ENCODE measurements at regions not wholly inside any gene's neighbourhood (a gene's known extent, or its start where the extent isn't known, plus 50 kb on each side); places are given as distances from the start of the nearest gene placed in this dataset.

DNA sequence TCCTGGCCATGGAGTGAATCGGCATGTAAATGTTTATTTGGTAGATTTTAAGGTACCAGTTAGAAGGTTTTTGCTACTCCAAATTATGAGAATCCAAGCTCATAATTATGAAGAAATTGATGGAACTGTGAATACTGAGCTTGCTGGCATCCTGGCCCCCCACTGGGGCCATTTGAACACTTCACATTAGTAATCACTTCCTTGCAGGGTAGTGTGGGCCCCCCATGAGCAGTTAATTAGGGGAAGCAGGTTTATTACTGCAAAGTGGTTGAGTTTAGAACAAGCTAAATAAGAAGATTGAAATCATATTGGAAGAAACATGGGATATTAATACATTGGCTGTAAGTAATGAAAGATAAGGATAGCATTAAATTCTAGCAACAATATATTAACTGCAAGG is 86.7 kb downstream of the S1PR1 start:
- DNase-seq, result no peak

- DNase-seq, result no peak
These were observed 88.3 kb downstream of the S1PR1 start for GRCh38 chr1:101325144-101325543.

DNA sequence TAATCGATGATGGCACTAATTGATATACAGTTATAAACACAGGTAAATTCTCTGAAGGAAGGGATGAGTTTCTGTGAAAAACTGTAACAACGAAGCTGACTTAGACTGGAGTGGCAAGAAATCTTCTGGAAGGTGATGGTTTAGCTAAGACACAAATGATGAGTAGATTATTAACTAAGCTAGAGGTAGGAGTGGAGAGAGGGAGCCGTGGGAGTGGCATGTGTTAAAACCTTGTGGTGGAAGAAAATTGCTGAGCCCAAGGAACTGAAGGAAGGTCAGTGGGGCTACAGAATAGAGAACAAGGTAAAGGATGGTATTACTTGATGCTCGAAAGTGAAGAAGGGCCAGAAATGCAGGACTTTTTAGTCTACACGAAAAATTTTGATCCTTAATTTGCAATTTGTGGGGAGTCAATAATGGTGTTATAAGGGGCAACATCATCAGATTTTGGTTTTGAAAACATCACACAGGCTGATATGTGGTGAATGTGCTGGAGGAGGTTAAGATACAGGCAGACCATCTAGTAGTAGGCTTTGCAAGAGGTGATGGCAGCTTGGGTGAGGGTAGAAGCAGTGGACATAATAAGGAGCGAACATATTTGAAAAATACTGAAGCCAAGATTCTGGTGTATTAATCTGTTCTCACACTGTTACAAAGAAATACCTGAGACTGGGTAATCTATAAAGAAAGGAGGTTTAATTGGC is 93.8 kb downstream of the S1PR1 start:
- no peak for DNase-seq

DNA sequence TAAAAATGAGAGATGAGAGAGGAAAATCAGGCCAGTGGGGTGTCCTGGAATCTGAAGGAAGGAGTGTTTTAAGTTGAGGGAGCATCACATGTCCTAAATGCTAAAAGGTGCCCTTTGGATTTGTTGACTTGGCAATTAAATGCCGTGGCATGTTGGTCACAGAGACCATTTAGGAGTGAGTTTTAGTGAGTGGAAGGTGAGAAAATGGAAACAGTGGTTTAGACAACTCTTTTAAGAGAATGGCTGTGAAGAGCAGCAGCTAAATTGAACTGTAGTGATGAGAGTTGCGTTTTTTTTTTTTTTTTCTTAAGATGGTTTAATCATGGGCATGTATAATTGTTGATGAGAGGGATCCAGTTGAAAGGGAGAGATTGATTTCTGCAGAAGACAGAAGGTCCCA is 95.0 kb downstream of the S1PR1 start:
- DNase-seq, result no peak

DNA sequence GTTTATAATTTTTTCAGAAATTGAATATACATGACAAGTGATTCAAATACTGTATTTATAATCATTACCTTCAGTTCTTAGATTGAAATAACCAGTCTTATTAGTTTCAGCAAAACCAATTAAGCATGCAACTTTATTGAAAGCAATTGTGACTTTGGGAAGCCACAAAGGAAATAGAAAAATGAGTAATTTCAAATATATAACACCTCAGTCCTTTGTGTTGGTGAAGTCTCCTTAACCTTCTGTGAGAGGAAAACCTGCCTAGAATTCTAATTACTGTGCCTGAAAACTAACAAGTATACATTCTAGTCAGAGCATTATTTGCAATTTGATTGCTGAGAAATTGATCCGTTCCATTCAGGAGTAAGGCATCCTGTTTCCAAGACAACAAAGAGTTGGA is 95.8 kb downstream of the S1PR1 start:
- DNase-seq, result no peak

DNA sequence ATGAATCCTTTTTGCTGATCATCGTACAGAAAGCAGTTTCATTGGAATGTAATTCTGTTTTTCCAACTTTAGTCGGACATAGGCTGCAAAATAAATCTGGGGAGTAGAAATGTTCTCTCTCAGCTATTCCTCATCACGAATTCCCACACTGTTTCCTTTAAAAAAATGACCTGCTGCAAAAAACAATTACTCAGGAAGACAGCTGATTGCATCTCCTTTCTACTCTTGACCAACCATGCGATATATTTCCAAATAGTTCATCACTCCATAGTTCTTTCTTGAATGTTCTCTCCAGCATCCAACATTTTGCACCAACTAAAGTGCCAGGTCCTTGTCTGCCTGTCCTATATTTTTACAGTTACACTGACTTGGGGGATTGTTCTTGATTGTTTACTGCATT is 96.4 kb downstream of the S1PR1 start:
- no peak for DNase-seq

DNA sequence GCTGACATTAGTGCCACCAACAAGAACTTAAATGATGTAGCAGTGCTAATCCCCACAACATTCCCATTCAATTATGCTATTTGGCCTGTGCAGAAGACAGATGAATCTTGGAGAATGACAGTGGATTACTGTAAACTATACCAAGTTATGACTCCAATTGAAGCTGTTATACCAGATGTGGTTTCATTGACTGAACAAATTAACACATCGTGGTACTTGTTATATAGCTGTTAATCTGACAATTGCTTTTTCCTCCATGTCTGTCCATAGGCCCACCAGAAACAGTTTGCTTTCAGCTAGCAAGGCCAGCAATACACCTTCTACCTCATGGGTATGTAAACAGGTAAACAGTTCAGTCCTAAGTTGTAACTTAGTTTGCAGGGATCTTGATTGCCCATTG is 101.1 kb downstream of the S1PR1 start:
- no peak for DNase-seq

DNA sequence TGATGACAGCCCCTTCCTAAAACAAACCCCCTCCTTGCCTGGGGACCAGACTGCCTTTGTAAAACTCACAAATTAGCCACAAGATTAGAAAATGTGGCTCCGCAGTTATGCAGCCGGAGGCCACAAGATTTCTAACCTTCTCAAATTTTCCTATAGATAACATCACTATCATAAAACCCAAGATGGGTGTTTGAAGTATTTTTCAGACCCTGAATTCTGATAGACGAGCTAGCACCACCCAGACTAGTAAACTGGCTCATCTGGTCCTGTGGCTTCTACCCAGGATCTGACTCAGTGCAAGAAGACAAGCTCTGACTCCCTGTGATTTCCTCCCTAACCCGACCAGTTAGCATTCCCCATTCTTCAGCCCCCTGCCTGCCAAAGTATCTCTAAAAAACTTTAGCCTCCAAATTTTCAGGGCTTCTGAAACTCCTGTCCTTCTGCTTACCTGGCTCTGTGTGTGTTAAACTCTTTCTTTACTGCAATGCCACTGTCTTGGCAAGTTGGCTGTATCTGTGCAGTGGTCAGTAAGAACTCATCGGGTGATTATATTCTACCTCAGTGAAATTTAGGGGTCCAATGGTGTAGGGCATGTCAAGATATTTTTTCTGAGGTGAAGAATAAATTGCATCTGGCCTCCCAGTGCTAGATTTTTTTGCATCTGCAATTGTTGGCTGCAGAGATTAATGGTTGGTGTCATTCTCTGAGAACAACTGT is 102.1 kb downstream of the S1PR1 start:
- DNase-seq, result no peak

- DNase-seq, result no peak
These were observed 107.9 kb downstream of the S1PR1 start for GRCh38 chr1:101344745-101345144.

DNA sequence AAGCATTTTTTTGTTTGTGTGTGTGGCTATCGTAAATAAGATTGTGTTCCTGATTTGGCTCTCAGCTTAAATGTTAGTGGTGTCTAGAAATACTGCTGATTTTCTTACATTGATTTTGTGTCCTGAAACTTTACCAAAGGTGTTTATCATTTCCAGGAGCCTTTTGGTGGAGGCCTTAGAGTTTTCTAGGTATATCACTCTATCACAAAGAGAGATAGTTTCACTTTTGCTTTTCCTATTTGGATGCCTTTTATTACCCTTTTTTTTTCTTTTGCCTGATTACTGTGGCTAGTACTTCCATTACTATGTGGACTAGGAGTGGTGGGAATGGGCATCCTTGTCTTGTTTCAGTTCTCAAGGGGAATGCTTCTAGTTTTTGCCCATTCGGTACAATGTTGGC is 109.6 kb downstream of the S1PR1 start:
- DNase-seq, result no peak

- no peak for DNase-seq
These were observed 119.2 kb downstream of the S1PR1 start for GRCh38 chr1:101356013-101356412.

GRCh38 chr1:101356604-101357443 is 120.0 kb downstream of the S1PR1 start:
- no peak for DNase-seq

DNA sequence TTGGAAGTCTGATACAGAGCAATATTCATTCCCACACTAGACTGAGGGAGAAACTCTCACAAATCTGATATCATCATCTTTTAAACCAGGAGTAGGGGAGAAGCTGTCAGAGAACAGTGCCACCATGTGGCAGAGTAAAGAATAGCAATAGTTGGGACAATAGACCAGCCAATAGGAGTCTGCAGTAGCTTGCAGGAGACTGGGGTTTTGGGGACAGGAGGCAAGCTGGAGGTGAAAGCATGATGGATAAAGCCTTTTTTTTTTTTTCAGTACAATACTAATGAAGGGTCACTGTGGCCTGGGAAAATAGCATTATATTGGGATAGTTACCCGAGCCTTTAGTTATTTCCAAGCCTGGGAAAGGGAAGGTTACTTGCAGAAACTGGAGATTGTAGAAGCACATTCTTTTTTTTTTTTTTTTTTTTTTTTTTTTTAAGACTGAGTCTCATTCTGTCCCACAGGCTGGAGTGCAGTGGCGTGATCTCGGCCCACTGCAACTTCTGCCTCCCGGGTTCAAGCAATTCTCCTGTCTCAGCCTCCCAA is 120.7 kb downstream of the S1PR1 start:
- peak; percentile 95 for DNase-seq

DNA sequence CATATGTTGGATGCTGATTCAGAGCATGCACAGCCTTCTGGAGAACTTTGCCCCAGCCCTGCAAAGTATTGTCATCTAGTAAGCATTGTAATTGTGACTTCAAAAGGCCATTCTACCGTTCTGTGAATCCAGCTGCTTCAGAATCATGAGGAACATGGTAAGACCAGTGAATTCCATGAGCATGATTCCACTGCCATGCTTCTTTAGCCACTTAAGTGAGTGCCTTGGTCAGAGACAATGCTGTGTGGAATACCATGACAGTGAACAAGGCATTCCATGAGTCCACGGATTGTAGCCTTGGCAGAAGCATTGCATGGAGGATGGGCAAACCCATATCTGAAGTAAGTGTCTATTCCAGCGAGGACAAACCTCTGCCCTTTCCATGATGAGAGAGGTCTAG is 123.7 kb downstream of the S1PR1 start:
- no peak for DNase-seq

DNA sequence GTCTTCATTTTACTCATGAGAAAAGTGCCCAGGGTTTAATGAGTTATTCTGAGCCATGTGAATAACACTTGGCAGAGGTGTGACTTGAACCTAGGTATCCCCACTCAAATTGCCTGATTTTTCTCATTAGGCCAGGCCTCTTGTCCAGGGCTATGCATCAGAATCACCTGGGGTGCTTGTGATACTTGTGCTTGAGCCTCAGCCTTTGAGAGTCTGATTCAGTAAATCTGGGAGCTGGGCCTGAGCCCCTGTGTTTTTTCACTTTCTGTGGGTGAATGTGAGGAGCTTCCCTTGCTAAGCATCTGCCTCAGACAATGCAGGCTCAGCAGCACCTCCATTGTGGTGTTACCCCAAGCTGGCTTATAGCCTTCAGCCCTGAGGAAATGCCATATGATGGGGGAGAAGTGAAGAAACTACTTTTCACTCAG is 127.1 kb downstream of the S1PR1 start:
- DNase-seq, result no peak

GRCh38 chr1:101364370-101365120 is 127.7 kb downstream of the S1PR1 start:
- DNase-seq, result no peak

- DNase-seq, result no peak
These were observed 128.4 kb downstream of the S1PR1 start for GRCh38 chr1:101365186-101365585.

GRCh38 chr1:101365878-101366277 is 129.1 kb downstream of the S1PR1 start:
- no peak for DNase-seq

GRCh38 chr1:101366513-101367215 is 129.8 kb downstream of the S1PR1 start:
- no peak for DNase-seq

DNA sequence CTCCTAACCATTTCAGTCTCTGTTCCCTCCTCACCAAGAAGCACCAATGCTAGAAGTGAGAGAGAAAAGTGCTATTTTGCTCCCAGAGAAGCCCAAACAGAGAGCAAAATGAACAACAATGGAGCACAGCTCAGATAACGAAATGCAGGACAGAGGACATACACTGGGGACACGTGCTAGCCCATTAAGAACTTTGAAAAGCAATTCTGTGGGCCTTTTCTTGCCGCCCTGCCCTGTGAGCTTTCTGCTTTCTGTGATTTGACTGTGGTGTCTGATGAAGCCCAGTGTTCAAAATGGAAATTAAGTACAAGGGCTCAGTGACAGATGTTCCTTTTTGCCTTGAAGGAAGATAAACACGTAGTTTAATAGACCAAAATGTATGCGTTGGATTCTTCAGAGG is 130.8 kb downstream of the S1PR1 start:
- peak; percentile 18 for DNase-seq

DNA sequence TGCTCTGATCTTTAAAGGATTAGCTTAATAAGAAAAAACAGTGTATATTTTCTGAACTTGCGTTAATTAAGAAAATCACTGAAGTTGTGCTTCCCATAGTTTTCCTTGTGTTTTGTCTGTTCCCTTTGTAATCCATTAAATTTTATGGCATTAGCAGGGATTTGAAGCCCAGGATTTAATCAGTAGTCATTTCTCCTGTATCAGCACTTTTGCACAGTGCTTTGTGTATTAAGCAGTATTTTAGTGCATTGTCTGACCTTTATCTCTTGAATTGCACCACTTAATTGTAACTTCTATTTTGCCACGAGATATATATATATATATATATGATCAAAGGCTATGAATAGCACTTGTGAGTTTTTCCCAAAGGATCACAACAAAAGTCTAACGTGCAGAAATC is 133.7 kb downstream of the S1PR1 start:
- DNase-seq, result no peak

- DNase-seq, result no peak
These were observed 134.4 kb downstream of the S1PR1 start for GRCh38 chr1:101371259-101371658.

Measured in NCI-H2227 treated with DMSO at 0.1 percent for 48 hours (cell line).